ENCODE measurements at regions not wholly inside any gene's neighbourhood (a gene's known extent, or its start where the extent isn't known, plus 50 kb on each side); places are given as distances from the start of the nearest gene placed in this dataset.
"Not testable (repeated sequence)": the region's sequence is repeated elsewhere in the genome, so short reads cannot be mapped to it uniquely, and the experiment has no call there.

GRCh38 chr1:95701450-95702173, 467.6 kb downstream of the RWDD3 start:
- DNase-seq: no peak

GRCh38 chr1:95703046-95703445, 469.0 kb downstream of the RWDD3 start:
- no peak for DNase-seq

- no peak for DNase-seq
Measured at GRCh38 chr1:95716097-95716496, 482.1 kb downstream of the RWDD3 start.

- no peak for DNase-seq
Measured at GRCh38 chr1:95716550-95716949, 482.5 kb downstream of the RWDD3 start.

- no peak for DNase-seq
Measured at GRCh38 chr1:95723346-95723745, 489.3 kb downstream of the RWDD3 start.

GRCh38 chr1:95728841-95729240, 494.8 kb downstream of the RWDD3 start:
- no peak for DNase-seq

GRCh38 chr1:95730986-95731385, 497.0 kb downstream of the RWDD3 start:
- no peak for DNase-seq

GRCh38 chr1:95731466-95731865, 497.5 kb downstream of the RWDD3 start:
- DNase-seq: no peak

- no peak for DNase-seq
Measured at GRCh38 chr1:95733031-95733430, 499.0 kb downstream of the RWDD3 start.

GRCh38 chr1:95733671-95734070, 499.7 kb downstream of the RWDD3 start:
- no peak for DNase-seq

GRCh38 chr1:95734560-95734959, 500.6 kb downstream of the RWDD3 start:
- DNase-seq: no peak

- peak; percentile 95 for DNase-seq
Measured at GRCh38 chr1:95742591-95743089, 508.6 kb downstream of the RWDD3 start.

- DNase-seq: no peak
Measured at GRCh38 chr1:95744731-95745130, 510.7 kb downstream of the RWDD3 start.

- DNase-seq: no peak
Measured at GRCh38 chr1:95752515-95753381, 518.7 kb downstream of the RWDD3 start.

- no peak for DNase-seq
Measured at GRCh38 chr1:95753382-95754016, 519.5 kb downstream of the RWDD3 start.

GRCh38 chr1:95754412-95754811, 520.4 kb downstream of the RWDD3 start:
- DNase-seq: no peak

GRCh38 chr1:95766036-95766435, 532.0 kb downstream of the RWDD3 start:
- no peak for DNase-seq

- no peak for DNase-seq
Measured at GRCh38 chr1:95770581-95770980, 536.6 kb downstream of the RWDD3 start.

GRCh38 chr1:95778217-95778616, 544.2 kb downstream of the RWDD3 start:
- DNase-seq: no peak

GRCh38 chr1:95780836-95781235, 546.8 kb downstream of the RWDD3 start:
- no peak for DNase-seq

GRCh38 chr1:95790136-95790535, 556.1 kb downstream of the RWDD3 start:
- DNase-seq: no peak

- no peak for DNase-seq
Measured at GRCh38 chr1:95793893-95794292, 559.9 kb downstream of the RWDD3 start.

- DNase-seq: not testable (repeated sequence)
Measured at GRCh38 chr1:95797761-95798160, 563.8 kb downstream of the RWDD3 start.

GRCh38 chr1:95806171-95806570, 572.2 kb downstream of the RWDD3 start:
- no peak for DNase-seq

Data from NCI-H2029 treated with DMSO at 0.1 percent for 48 hours (cell line).